ENCODE measurements at regions not wholly inside any gene's neighbourhood (a gene's known extent, or its start where the extent isn't known, plus 50 kb on each side); places are given as distances from the start of the nearest gene placed in this dataset.
"Not testable (repeated sequence)": the region's sequence is repeated elsewhere in the genome, so short reads cannot be mapped to it uniquely, and the experiment has no call there.

GRCh38 chr3:115204475-115204874, 57.4 kb upstream of the ZBTB20 start:
- no peak for DNase-seq

- no peak for DNase-seq
These were observed 61.1 kb upstream of the ZBTB20 start for GRCh38 chr3:115208066-115208750.

DNA sequence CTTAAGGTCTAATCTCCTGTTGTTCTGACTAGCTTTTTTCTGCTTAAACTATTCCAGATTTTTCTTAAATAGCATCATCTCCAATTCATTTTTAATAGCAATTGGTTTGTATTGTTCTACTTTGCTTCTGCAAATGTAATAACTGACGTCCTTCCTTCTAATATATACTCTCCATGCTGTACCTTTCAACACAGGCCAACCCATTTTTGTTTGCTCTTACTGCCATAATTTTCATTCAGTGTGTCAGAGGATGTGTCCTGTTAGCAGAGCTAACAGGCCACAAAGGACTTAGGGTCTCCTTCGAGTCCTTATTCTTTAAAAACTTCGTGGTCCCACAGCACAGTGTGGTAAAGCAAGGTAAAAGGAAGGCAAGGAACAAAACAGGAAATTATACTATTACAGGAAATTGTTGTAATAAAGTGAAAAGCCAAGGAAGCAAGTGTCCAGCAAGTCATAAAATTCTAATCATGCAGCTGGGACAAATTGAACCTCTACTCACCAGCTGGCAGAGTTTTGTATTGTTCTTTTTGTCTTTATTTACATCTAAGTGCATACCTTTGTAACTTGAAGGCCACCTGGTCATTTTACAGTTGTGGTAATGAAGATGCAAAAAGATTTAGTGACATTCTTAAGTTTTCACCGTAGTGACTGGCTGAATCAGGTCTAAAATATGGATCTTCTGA, 64.9 kb upstream of the ZBTB20 start:
- DNase-seq = no peak

DNA sequence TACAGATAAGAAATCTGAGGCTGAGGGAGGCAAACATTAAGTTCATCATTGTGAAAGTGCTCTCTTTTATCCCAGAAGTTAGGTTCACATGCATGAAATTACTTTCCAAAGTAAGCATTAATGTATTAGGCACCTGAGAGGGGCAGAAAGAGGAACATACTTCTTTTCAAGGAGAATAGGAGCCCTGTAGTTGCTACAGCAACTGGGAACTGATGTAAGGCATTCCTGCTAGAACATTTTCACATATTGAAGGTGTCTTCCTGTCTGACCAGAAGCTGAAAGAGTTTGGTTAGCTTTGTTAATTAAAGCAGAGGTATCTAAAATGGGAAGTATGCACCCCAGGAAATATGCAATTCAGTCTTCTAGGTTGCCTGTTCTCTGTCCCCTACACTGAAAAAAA, 65.5 kb upstream of the ZBTB20 start:
- no peak for DNase-seq

DNA sequence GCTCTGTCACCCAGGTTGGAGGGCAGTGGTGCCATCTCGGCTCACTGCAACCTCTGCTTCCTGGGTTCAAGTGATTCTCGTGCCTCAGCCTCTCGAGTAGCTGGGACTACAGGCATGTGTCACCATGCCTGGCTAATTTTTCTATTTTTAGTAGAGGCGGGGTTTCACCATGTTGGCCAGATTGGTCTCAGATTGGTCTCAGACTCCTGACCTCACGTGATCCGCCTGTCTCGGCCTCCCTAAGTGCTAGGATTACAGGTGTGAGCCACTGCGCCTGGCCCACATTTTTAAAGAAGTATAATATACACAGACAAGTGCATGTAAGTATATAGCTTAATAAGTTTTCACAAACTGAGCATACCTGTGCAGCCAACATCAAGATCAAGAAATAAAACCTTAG, 66.0 kb upstream of the ZBTB20 start:
- not testable (repeated sequence) for DNase-seq

DNA sequence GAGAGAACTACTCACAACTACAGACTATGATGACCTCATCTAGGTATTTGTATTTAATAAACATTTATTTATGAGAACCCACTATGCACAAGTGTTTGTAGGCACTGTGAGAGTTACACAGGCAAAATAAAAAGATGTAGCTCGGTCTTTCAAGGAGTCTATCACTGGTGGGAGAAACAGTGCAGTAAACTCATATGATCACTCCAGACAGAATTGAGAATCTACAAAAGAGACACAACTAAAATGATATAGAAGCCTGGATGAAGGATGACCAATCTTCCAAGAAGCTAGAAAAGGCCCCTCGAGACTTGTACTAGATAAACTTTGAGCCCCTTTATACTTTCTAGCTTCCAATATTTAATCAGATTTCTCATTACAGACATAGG, 70.2 kb upstream of the ZBTB20 start:
- DNase-seq = no peak

- DNase-seq = peak; percentile 58 to 65
These were observed 70.8 kb upstream of the ZBTB20 start for GRCh38 chr3:115217678-115218451.

DNA sequence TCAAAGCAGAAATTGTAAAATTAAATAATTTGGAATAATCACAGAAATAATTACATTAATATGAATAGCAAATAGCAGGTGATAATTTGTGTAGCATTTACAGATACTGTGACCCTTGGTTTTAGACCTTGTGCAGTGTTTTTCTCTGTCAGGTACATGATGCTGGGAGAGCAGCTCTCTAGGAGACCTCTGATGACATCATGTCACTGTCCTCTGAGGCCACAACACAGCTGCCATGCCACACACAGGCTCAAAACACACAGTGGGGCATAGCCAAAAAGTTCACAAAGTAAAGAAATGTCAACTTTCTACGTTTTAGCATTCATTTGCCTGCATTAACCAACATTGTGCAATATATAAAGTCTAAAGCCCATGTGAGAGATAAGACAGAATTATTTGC, 71.8 kb upstream of the ZBTB20 start:
- no peak for DNase-seq

DNA sequence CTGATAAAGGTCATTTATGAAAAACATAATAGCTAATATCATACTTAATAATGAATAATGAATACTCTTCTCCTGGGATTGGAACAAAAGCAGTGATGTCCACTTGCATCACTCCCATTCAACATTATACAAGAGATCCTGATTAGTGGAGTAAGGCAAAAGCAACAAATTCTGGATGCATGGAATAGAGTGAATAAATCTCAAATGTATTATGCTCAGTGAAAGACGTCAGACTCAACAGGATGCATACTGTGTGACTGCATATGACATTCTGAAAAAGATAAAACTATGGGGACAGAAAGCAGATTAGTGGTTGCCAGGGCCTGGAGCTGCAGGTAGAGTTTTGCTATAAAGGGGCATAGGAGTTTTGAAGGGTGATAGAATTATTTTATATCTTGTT, 77.6 kb upstream of the ZBTB20 start:
- DNase-seq = no peak

DNA sequence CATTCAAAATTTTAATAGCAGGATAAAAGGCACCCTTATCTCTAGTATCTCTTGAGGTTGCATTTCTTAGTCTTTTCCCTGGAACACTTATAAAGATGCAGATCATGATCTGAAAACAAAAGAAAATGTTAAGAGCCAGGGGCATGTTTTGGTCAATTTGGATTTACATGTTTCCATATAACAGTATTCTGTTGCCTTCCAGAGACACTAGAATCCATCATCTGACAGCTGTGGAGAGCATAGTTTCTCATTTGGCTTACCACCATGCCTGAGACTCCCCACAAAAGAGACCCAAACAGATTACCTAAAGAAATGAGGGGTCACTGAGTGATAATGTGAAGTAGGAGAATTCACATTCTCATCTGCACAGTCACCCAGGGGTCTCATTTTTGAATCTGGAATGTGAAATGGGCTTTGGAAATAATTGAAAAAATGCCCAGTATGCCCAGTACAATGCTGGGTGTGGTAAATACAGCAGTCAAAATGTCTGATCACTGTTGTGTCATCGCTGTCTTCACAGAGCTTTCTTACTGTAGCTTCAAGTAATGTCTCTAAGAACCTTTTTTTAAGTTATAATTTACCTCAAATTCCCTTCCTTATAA, 79.9 kb upstream of the ZBTB20 start:
- DNase-seq = no peak

DNA sequence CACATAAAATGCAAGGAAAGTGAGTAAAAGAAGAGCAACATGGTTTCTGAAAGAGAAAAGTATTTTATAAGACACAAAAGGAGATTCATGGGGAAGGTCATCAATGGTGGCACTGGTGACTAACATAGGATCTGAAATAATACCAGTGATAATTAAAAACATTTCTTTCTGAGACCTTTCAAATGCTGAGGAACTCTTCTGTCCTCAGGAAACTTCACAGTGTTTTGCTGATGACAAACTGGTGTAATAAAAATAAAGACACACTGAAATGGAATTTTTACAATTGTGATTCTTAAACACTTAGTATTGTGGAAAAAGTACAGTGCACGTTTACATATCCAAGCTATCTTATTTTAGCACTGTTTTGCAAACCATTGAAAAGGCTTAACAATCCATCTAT, 80.4 kb upstream of the ZBTB20 start:
- DNase-seq = no peak

GRCh38 chr3:115228266-115228665, 81.2 kb upstream of the ZBTB20 start:
- no peak for DNase-seq

DNA sequence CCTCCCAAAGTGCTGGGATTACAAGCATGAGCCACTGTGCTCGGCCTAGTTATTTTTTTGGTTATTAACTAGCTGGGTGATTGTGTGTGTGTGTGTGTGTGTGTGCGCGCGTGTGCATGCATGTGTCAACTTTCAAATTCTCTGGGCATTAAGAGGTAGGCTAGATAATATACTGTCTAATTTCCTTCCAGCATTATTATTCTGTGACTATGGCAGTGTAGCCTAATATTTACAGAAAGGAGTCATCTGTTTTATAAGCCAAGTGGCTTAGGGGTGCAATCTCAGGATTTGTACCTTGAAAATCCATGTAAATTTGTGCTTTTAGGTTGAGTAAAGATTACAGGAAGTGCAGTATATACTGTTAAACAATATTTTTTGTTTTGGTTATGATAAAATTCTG, 85.1 kb upstream of the ZBTB20 start:
- no peak for DNase-seq

DNA sequence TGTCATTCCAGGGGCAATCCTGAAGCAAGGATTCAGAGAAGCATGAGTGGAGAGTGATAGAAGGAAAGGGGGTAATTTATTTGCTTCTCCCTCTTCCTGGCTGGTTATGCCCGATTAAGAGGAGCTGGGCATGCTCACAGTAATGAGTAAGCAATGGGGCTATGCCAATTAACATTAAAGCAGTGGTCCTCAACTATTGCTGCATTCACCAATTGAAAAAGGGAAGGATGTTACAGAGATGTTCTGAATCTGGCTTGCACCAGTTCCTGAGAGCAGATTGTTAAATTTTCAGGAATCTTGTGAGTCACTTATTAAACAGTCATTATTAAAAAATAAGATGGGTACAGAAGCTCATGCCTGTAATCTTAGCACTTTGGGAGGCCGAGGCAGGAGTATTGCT, 85.9 kb upstream of the ZBTB20 start:
- no peak for DNase-seq

DNA sequence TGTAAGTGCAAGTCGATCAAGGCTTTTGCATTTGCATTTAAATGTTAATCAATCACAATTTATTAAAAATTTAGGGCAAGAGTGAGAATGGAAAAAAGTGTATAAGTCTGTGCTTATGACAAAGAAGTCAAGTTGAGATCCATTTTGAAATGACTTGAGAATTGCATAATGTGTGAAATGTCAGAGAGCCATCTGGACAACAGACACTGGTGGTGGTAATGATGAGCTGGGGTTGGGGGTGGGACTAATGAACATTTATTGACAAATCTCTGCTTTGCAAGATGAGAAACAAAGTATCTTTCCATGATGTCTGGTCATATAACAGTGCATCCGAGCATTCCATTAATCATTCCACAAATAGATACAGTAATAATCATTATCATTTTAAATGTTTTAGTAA, 89.4 kb upstream of the ZBTB20 start:
- DNase-seq = no peak

DNA sequence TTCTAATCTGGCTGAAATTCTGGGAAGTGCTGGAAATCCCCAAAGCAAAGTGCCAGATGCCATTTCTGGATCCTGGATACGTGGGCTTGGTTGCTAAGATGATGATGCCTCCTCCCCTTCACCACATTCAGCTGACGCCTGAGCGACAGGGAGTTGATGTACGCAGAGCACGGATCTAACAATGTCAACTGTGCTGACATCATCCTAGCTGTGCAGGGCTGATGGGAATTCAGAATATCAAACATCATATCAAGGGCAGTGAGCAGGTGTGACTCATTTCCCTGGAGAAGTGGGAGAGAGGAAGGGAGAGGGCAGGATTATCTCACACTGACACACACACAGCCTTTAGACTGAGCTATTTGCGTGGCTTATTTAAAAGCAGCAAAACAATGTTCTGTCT, 92.6 kb upstream of the ZBTB20 start:
- DNase-seq = no peak

- DNase-seq = no peak
These were observed 97.3 kb upstream of the ZBTB20 start for GRCh38 chr3:115244350-115244749.

GRCh38 chr3:115245438-115245837, 98.3 kb upstream of the ZBTB20 start:
- DNase-seq = no peak

DNA sequence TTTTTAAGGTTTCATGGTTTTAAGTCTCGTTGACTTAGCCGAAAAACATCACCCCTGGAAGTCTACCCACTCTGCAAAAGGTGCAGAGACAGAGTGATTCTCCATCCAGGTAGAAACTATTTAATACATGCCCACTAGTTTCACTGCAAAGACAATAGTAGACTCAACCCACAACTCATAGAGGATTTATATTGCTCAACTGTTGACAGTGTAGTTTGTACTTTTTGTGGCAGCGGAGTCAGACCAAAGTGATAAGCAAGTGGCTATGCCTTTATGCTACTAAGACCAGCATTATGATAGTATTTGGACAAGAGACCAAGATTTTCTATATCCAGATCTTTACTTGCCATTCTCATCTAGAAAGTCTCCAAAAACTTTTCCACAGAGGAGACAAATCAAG, 98.8 kb upstream of the ZBTB20 start:
- DNase-seq = no peak

DNA sequence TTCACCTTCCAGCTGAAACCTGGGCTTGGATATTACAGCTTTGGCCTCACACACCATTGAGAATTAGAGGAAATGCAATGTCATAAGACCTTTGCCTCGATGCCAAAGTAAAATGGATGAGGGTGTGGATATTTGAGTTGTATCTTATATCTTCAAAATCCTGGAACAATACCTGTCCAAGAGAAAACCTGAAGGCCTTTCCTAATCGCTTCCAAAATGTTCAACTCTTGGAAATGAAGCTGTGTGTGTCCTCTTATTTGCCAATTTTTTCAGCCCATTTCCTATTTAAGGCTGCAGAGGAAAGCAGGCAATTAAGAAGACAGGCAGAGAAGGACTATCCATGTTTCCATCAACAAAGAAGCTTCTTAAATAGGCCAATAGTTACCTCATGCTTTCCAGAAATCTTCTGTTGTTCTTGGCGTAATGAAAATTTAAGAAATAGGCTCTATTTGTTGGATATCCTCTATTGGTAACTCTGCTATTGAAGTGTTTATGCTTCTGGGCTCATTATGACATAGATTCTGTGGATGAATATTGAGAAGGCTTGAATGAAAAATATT, 99.5 kb upstream of the ZBTB20 start:
- DNase-seq = no peak

DNA sequence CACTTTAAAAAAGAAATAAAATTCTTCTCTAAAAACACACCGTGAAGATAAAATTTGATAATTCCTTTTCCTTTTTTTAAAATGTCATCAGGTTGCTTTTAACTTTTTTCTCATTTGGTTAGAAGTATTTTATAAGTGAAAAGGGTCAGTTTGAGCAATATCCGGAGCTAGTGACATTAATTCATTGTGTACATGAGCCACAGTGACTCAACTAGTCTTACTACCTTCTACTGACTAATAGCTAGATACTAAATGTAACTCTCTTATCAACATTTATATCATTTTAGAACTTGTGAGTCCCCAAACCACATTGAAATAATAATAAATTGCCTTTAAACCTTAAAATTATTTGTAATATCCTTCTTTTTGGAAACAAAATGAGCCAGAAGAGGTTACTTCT, 101.2 kb upstream of the ZBTB20 start:
- no peak for DNase-seq

- DNase-seq = no peak
These were observed 104.4 kb upstream of the ZBTB20 start for GRCh38 chr3:115251509-115251908.

DNA sequence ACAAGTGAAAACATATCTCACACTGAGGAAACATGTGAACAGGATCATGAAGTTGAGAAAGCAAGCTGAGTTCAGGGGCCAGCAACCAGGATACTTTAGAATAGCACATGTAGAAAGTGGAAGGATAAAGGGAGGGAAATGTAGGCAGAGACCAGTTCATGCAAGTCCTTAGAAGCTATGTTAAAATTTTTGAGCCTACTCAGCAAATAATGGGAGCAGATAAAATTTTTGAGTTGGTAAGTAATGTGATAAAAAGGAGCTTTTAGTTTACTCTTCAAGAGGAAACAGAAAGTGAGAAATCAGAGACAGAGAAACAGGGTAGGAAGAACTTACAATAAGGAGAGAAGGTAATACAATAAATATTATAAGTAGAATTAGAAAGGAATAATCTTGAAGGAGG, 105.6 kb upstream of the ZBTB20 start:
- no peak for DNase-seq

Data from Kasumi-1 (cell line).